GM12874 (cell line): ENCODE measurements at regions not wholly inside any gene's neighbourhood (a gene's known extent, or its start where the extent isn't known, plus 50 kb on each side); places are given as distances from the start of the nearest gene placed in this dataset.

Source experiments
- CTCF ChIP-seq: IDR thresholded peaks from 2 replicates; pipeline ENCODE4 v1.5.1; 2011; ENCODE audit warnings: low read depth, mild to moderate bottlenecking, control low read depth, low read length, moderate library complexity; ENCODE audit not compliant: insufficient read depth

GRCh38 chr2:6077585-6077984 lies 385.4 kb downstream of the SOX11 start:
- TF ChIP-seq CTCF, result no peak

GRCh38 chr2:6078414-6078813 lies 386.2 kb downstream of the SOX11 start:
- TF ChIP-seq CTCF, result no peak

GRCh38 chr2:6079405-6079804 lies 387.2 kb downstream of the SOX11 start:
- no peak for TF ChIP-seq CTCF

- no peak for TF ChIP-seq CTCF
These were observed 389.0 kb downstream of the SOX11 start for GRCh38 chr2:6080932-6081753.

GRCh38 chr2:6081955-6082624 lies 389.9 kb downstream of the SOX11 start:
- TF ChIP-seq CTCF, result no peak

- TF ChIP-seq CTCF, result no peak
These were observed 390.4 kb downstream of the SOX11 start for GRCh38 chr2:6082625-6083018.

- no peak for TF ChIP-seq CTCF
These were observed 391.0 kb downstream of the SOX11 start for GRCh38 chr2:6083136-6083535.
